PC-9 (cell line): ENCODE measurements at regions not wholly inside any gene's neighbourhood (a gene's known extent, or its start where the extent isn't known, plus 50 kb on each side); places are given as distances from the start of the nearest gene placed in this dataset.

Source experiments
- BruUV-seq: library from RNA; stranded (reverse); fragments of 400-500 nt; replicated peaks from 2 replicates; lab custom pipeline; 2021; lab: Mats Ljungman, UMichigan
- CTCF ChIA-PET: fragments of 300-600 bp; sonication (Branson Sonifier 250); formaldehyde crosslinking; loops from one replicate; lab custom pipeline; 2022; ENCODE audit warnings: antibody characterized with exemption; lab: Charles Lee
- POLR2A ChIA-PET: fragments of 300-600 bp; sonication (Branson Sonifier 250); formaldehyde crosslinking; loops from one replicate; lab custom pipeline; 2022; ENCODE audit warnings: antibody characterized with exemption; ENCODE audit not compliant: unreplicated experiment; lab: Charles Lee
- DNase-seq, 2 experiments: peaks; one replicate each; pipeline versions ENCODE4 v3.0.0 to v3.0.0-alpha.2; 2015 to 2022; ENCODE audit warnings: mixed read lengths in 1 of 2
- H2AFZ ChIP-seq: fragments of 200-600 bp; sonication (generic); 2 replicates; pipeline ENCODE4 v1.8.1; 2017; ENCODE audit warnings: antibody characterized with exemption
- H3F3A ChIP-seq: fragments of 200-600 bp; sonication (generic); 2 replicates; pipeline ENCODE4 v1.8.1; 2017; ENCODE audit warnings: antibody characterized with exemption, mild to moderate bottlenecking, low read depth; ENCODE audit not compliant: insufficient read depth
- H3K27ac ChIP-seq: fragments of 200-600 bp; sonication (generic); 2 replicates; pipeline ENCODE4 v1.6.1; 2016; ENCODE audit warnings: mixed run types
- H3K27me3 ChIP-seq: fragments of 200-600 bp; sonication (generic); 2 replicates; pipeline ENCODE4 v1.6.1; 2016; ENCODE audit warnings: low read depth, mixed run types; ENCODE audit not compliant: insufficient read depth
- H3K36me3 ChIP-seq: fragments of 200-600 bp; sonication (generic); 2 replicates; pipeline ENCODE4 v1.6.1; 2016; ENCODE audit warnings: low read depth, mixed run types
- H3K4me1 ChIP-seq: fragments of 200-600 bp; sonication (generic); replicated peaks from 2 replicates; pipeline ENCODE4 v1.6.1; 2016; ENCODE audit warnings: mixed run types; ENCODE audit not compliant: insufficient read depth
- H3K4me2 ChIP-seq: fragments of 200-600 bp; sonication (generic); 2 replicates; pipeline ENCODE4 v1.6.1; 2017; ENCODE audit warnings: mixed run types
- H3K4me3 ChIP-seq: fragments of 200-600 bp; sonication (generic); 2 replicates; pipeline ENCODE4 v1.6.1; 2016; ENCODE audit warnings: mixed run types
- H3K79me2 ChIP-seq: fragments of 200-600 bp; sonication (generic); 2 replicates; pipeline ENCODE4 v1.6.1; 2017; ENCODE audit warnings: low read depth, mixed run types
- H3K9me2 ChIP-seq: fragments of 200-600 bp; sonication (generic); 2 replicates; pipeline ENCODE4 v1.8.1; 2017; ENCODE audit warnings: mild to moderate bottlenecking; ENCODE audit not compliant: insufficient read depth
- H3K9me3 ChIP-seq: fragments of 200-600 bp; sonication (generic); 2 replicates; pipeline ENCODE4 v1.8.1; 2016; ENCODE audit warnings: low read depth; ENCODE audit not compliant: insufficient read depth
- H4K20me1 ChIP-seq: fragments of 200-600 bp; sonication (generic); 2 replicates; pipeline ENCODE4 v1.8.1; 2017; ENCODE audit not compliant: insufficient read depth
- CTCF ChIP-seq: fragments of 200-600 bp; sonication (generic); conservative IDR thresholded peaks from 2 replicates; pipeline ENCODE4 v1.6.1; 2017; ENCODE audit warnings: mixed run types, antibody characterized with exemption, mild to moderate bottlenecking, moderate library complexity
- EZH2 ChIP-seq: fragments of 200-600 bp; sonication (generic); IDR thresholded peaks from 2 replicates; pipeline ENCODE4 v1.8.0; 2017; ENCODE audit warnings: antibody characterized with exemption, low read depth
- intact Hi-C: fragments of 100-400 bp; cut with micrococcal nuclease; formaldehyde crosslinking; loops from one replicate; pipeline ENCODE4 v1.10.0; 2022; ENCODE audit not compliant: unreplicated experiment

GRCh38 chr2:228871012-228871411 is 400.1 kb downstream of the PID1 start:
- Histone ChIP-seq H2AFZ (no peak overlapping the region; the same call in 1 of the 2 replicates), H4K20me1 (no peaks in the 10 kb centered on the region), H3K27ac (no peak overlapping the region), H3K36me3 (no peaks in the 10 kb centered on the region), H3K4me1 (no peaks in the 10 kb centered on the region), H3K9me3 (no peaks in the 10 kb centered on the region), H3K79me2 (no peaks in the 10 kb centered on the region), H3F3A (no peaks in the 10 kb centered on the region), H3K4me2 (no peak overlapping the region), H3K4me3 (no peak overlapping the region), H3K27me3 (no peaks in the 10 kb centered on the region), H3K9me2 (no peaks in the 10 kb centered on the region)
- CTCF ChIA-PET, result no interaction called here
- no peak for DNase-seq
- no peak for TF ChIP-seq EZH2
- no peak for TF ChIP-seq CTCF
- BruUV-seq, result no TSS peak
- POLR2A ChIA-PET, result no interaction called here
- intact Hi-C loops, result no loop called here

- no peaks in the 10 kb centered on the region for H3K9me3 ChIP-seq
- no peak overlapping the region for H3K4me3 ChIP-seq
- H3K4me1 ChIP-seq, result no peaks in the 10 kb centered on the region
- DNase-seq, result no peak
- ChIA-PET POLR2A (no interaction called here), CTCF (interaction anchor here (0.6 kb wide), 1 partner anchor 23 kb away, joined by 3 read pairs; no protein-coding TSS in a partner anchor)
- H3K27ac ChIP-seq, result no peak overlapping the region
- H3K9me2 ChIP-seq, result no peaks in the 10 kb centered on the region
- no peak overlapping the region for H2AFZ ChIP-seq
- H3K79me2 ChIP-seq, result no peaks in the 10 kb centered on the region
- no peaks in the 10 kb centered on the region for H3F3A ChIP-seq
- no TSS peak for BruUV-seq
- TF ChIP-seq EZH2 (no peak), CTCF (no peak)
- no peaks in the 10 kb centered on the region for H3K27me3 ChIP-seq
- H3K36me3 ChIP-seq, result no peaks in the 10 kb centered on the region
- H4K20me1 ChIP-seq, result no peaks in the 10 kb centered on the region
- H3K4me2 ChIP-seq, result no peak overlapping the region
- intact Hi-C loops, result no loop called here
These were observed 401.3 kb downstream of the PID1 start for GRCh38 chr2:228869636-228870264.

- Histone ChIP-seq H3K27me3 (no peaks in the 10 kb centered on the region), H3K79me2 (no peaks in the 10 kb centered on the region), H3K4me1 (no peaks in the 10 kb centered on the region), H4K20me1 (no peaks in the 10 kb centered on the region), H3K4me3 (no peak overlapping the region), H3K36me3 (no peaks in the 10 kb centered on the region), H3F3A (no peaks in the 10 kb centered on the region), H3K9me2 (no peaks in the 10 kb centered on the region), H3K9me3 (no peaks in the 10 kb centered on the region), H3K4me2 (no peak overlapping the region), H2AFZ (no peak overlapping the region), H3K27ac (no peak overlapping the region)
- intact Hi-C loops, result no loop called here
- BruUV-seq, result no TSS peak
- no peak for DNase-seq
- CTCF ChIA-PET, result no interaction called here
- no peak for TF ChIP-seq CTCF
- no peak for TF ChIP-seq EZH2
- POLR2A ChIA-PET, result no interaction called here
These were observed 403.7 kb downstream of the PID1 start for GRCh38 chr2:228867406-228867805.
